ENCODE measurements at regions not wholly inside any gene's neighbourhood (a gene's known extent, or its start where the extent isn't known, plus 50 kb on each side); places are given as distances from the start of the nearest gene placed in this dataset.

DNA sequence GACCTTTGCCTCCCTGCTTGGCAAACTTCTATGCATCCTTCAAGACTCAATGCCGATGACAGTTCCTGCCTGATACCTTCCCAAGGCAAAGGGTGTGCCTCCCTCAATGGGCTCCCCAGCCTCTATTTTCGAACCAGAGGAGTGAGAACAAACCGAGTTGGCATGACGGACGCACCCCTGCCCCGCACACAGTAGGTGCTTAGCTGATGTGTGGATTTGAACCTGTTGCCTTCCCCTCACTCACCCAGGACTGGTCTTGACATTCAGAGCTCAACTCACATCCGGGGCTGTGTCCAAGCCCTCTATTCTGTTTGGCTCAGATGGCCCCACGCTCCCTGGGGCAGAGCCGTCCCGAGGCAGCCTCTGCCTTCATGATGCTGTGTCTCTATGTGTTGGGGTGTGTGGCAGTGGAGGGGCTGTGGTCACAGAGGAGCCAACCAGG lies 52.2 kb upstream of the SLC6A11 start:
- Mint-ChIP-seq H3K27ac (no peak overlapping the region), H3K9me3 (ENCODE audit: low read depth) (no peaks in the 10 kb centered on the region), H3K4me1 (ENCODE audit: low read depth) (peaks cover under 1% of the 10 kb centered on the region), H3K4me3 (ENCODE audit: low read depth) (no peak overlapping the region), H3K36me3 (ENCODE audit: insufficient read depth) (no peaks in the 10 kb centered on the region), H3K27me3 (peaks cover 31% of the 10 kb centered on the region)
- TF ChIP-seq, protein P1, sequence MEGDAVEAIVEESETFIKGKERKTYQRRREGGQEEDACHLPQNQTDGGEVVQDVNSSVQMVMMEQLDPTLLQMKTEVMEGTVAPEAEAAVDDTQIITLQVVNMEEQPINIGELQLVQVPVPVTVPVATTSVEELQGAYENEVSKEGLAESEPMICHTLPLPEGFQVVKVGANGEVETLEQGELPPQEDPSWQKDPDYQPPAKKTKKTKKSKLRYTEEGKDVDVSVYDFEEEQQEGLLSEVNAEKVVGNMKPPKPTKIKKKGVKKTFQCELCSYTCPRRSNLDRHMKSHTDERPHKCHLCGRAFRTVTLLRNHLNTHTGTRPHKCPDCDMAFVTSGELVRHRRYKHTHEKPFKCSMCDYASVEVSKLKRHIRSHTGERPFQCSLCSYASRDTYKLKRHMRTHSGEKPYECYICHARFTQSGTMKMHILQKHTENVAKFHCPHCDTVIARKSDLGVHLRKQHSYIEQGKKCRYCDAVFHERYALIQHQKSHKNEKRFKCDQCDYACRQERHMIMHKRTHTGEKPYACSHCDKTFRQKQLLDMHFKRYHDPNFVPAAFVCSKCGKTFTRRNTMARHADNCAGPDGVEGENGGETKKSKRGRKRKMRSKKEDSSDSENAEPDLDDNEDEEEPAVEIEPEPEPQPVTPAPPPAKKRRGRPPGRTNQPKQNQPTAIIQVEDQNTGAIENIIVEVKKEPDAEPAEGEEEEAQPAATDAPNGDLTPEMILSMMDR (IDR thresholded peaks at IDR 0.05; ENCODE audit: unreplicated experiment): no peak
- no peak for DNase-seq (ENCODE audit: low spot score, unreplicated experiment)

DNA sequence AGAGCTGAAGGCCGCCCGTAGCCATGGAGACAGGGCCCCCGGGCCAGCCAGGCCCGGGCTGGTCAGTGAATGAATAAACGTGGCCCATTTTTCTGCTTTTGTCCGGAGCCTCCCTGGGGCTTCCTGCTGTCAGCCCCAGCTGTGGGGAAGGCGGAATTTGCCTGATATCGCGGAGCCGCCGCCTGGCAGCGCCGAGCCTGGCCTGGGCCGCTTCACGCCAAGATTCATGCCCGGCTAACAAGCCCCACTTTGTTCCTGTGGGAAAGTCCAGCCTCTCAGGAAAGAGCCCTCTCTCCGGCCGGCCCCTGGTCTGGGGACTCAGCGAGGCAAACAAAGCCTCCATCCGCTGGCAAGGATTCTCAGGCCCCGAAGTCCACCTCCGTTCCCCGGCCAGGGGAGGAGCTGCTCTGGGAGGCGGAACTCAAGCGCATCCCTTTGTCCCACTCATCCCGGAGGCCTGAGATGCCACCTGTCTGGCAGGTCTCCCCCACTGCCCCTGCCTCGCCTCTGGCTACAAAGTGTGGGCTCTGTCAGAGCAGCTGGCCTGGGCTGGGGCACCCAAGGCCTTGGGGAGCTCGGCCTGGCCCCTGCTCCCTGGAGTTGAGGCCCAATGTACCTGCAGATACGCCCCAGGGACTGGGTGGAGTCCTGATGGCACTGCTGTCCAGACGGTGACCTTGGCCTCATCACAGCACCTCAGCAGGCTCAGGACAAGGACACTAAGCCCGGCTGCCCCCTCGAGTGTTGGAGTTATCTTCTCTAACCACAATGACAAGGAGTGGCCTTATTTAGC lies 51.6 kb upstream of the SLC6A11 start:
- Mint-ChIP-seq H3K4me3 (ENCODE audit: low read depth) (no peak overlapping the region), H3K36me3 (ENCODE audit: insufficient read depth) (no peaks in the 10 kb centered on the region), H3K4me1 (ENCODE audit: low read depth) (no peaks in the 10 kb centered on the region), H3K9me3 (ENCODE audit: low read depth) (no peaks in the 10 kb centered on the region), H3K27ac (no peak overlapping the region), H3K27me3 (peaks cover 30% of the 10 kb centered on the region)
- TF ChIP-seq, protein P1 (IDR thresholded peaks at IDR 0.05; ENCODE audit: unreplicated experiment): no peak
- no peak for DNase-seq (ENCODE audit: low spot score, unreplicated experiment)

DNA sequence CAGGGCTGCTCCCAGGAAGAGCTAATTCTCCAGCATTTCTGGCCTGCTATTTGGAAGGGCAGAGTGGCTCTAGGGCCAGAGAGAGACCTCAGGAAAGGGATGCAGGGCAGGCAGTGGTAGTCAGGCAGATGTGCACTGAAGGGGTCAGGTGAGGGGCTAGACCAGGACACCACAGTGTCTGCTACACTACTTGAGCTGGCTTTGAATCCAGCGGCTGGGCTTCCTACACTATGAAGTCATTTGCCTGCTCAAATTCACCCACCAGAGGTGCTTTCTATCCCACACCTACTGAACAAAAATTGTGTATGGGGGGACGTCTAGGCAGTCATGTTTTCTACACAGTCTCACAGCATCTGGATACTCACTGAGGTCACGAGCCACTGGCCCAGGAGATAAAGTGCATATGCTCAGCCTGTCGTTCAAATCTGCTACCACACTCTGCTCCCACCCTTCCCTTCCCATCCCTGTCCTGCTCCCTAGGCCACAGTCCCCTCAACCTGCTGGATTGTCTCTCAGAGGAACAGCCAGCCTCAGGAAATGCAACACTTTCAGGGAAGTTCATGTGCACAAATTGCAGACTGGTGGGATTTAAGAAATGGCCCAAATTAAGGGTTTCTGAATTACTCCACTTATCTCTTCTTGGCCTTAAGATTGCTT lies 49.9 kb upstream of the SLC6A11 start:
- peaks cover 33% of the 10 kb centered on the region for H3K27me3 Mint-ChIP-seq
- TF ChIP-seq, protein P1 (IDR thresholded peaks at IDR 0.05; ENCODE audit: unreplicated experiment): no peak
- peaks cover 3% of the 10 kb centered on the region for H3K9me3 Mint-ChIP-seq (ENCODE audit: low read depth)
- no peak overlapping the region for H3K27ac Mint-ChIP-seq
- no peaks in the 10 kb centered on the region for H3K36me3 Mint-ChIP-seq (ENCODE audit: insufficient read depth)
- no peaks in the 10 kb centered on the region for H3K4me1 Mint-ChIP-seq (ENCODE audit: low read depth)
- no peak overlapping the region for H3K4me3 Mint-ChIP-seq (ENCODE audit: low read depth)
- no peak for DNase-seq (ENCODE audit: low spot score, unreplicated experiment)
